ENCODE measurements at regions not wholly inside any gene's neighbourhood (a gene's known extent, or its start where the extent isn't known, plus 50 kb on each side); places are given as distances from the start of the nearest gene placed in this dataset.

DNA sequence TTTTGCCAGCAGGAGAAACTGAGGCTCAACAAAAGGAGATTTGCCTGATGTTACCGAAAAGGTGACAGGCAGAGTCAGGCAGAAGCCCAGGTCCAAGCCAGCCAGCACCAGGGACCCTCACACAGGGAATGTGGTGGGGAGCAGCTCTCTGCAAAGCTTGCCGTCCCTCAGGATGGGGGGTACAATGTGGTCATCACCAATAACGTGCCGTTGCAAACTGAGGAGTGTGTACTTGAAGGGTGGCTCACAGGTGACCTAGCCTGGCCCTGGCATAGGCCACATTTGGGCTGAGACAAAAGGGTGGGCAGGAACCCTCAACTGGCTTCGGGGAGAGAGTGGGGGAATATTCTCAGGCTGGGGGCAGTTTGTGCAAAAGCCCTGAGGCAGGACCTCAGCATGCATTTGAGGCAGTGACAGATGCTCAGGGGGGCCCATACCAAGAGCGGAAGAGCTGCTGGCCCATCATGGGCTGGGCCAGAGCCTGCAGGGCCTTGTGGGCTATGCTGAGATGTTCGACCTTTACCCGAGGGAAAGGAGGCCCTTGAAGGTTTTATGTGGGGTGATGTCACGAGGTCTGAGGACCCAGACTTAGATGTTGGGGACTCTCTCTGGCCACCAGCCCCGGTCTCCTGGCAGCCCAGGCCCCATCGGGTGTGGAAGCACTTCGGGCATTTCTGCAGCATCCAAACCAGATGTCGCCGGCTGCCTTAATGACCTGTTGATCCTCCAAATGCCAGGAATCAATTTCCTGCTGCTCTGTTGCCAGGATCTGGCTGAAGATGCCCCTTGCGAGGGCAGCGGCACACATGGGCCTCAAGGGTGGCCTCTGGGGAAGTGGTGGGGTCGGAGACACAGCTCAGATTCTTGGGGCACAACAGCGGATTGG is 57.4 kb upstream of the SHISAL1 start:
- Histone ChIP-seq H3F3A (replicated peaks; ENCODE audit: insufficient read depth) (peaks cover 3% of the 10 kb centered on the region), H3K27ac (ENCODE audit: low read depth in 2 of 2, low read length in 1 of 2) (no peak overlapping the region), H3K9me3 (no peaks in the 10 kb centered on the region), H3K9ac (no peak overlapping the region), H3K4me1 (ENCODE audit: control insufficient read depth in 1 of 2, insufficient read depth in 2 of 2, low read depth in 1 of 2, low read length in 1 of 2) (peaks cover 0 to 18% of the 10 kb centered on the region in 2 experiments; a peak in 1 of 4 replicates), H4K20me1 (ENCODE audit: insufficient read depth) (no peaks in the 10 kb centered on the region), H3K4me2 (no peak overlapping the region), H3K27me3 (ENCODE audit: insufficient read depth) (no peaks in the 10 kb centered on the region), H3K79me2 (ENCODE audit: insufficient read depth) (no peaks in the 10 kb centered on the region), H2AFZ (ENCODE audit: low read depth) (no peak overlapping the region), H3K4me3 (ENCODE audit: low read depth in 2 of 2, low read length in 1 of 2) (no peak overlapping the region), H3K36me3 (replicated peaks in 1 of 2; ENCODE audit: control insufficient read depth in 1 of 2, insufficient read depth in 2 of 2, low read length in 1 of 2) (no peaks in the 10 kb centered on the region), H3K9me2 (no peaks in the 10 kb centered on the region)
- peak; percentile 74 for DNase-seq
- ChIA-PET POLR2A (no interaction called here), CTCF (interaction anchor here (0.7 to 4.3 kb wide), 6 partner anchors 10 to 300 kb away, joined by 3 to 22 read pairs (median 3); no protein-coding TSS in a partner anchor)
- WGBS (ENCODE audit: low lambda C conversion rate), result 59% methylated on average over 13 of the region's 18 CpGs
- TF ChIP-seq FOSL2 (IDR thresholded peaks at IDR 0.05; ENCODE audit: borderline replicate concordance, low read depth) (no peak), GATA2 (CRISPR knock-in tag; IDR thresholded peaks at IDR 0.05) (no peak), SIN3A (IDR thresholded peaks at IDR 0.05; ENCODE audit: borderline replicate concordance, low read depth, low read length) (no peak), TCF12 (IDR thresholded peaks at IDR 0.05) (no peak), RCOR1 (IDR thresholded peaks at IDR 0.05; ENCODE audit: low read length) (peak; percentile 89), EZH2phosphoT487 (IDR thresholded peaks at IDR 0.05; ENCODE audit: borderline replicate concordance, low read depth) (no peak), RFX5 (IDR thresholded peaks at IDR 0.05; ENCODE audit: low read length) (no peak), TAF1 (IDR thresholded peaks at IDR 0.05; ENCODE audit: borderline replicate concordance, low read depth, low read length) (no peak), SMC3 (IDR thresholded peaks at IDR 0.05; ENCODE audit: low read depth, low read length) (peak; percentile 4; the same call in 1 of the 2 replicates), FOXJ3 (CRISPR knock-in tag; IDR thresholded peaks at IDR 0.05) (no peak), TEAD4 (IDR thresholded peaks at IDR 0.05; ENCODE audit: borderline replicate concordance, insufficient read depth) (no peak), CHD2 (IDR thresholded peaks at IDR 0.05; ENCODE audit: low read length, partially characterized antibody) (no peak), NFIC (IDR thresholded peaks at IDR 0.05; ENCODE audit: borderline replicate concordance) (no peak), ELF1 (IDR thresholded peaks at IDR 0.05) (no peak), EP300 (IDR thresholded peaks at IDR 0.05; ENCODE audit: borderline replicate concordance in 1 of 2, low read depth in 1 of 2, low read length in 1 of 2) (peak in 1 of 2 experiments; percentile 14; a peak in 1 of 4 replicates)
- TF ChIP-seq, protein P1, sequence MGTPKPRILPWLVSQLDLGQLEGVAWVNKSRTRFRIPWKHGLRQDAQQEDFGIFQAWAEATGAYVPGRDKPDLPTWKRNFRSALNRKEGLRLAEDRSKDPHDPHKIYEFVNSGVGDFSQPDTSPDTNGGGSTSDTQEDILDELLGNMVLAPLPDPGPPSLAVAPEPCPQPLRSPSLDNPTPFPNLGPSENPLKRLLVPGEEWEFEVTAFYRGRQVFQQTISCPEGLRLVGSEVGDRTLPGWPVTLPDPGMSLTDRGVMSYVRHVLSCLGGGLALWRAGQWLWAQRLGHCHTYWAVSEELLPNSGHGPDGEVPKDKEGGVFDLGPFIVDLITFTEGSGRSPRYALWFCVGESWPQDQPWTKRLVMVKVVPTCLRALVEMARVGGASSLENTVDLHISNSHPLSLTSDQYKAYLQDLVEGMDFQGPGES (IDR thresholded peaks at IDR 0.05; ENCODE audit: low read depth, low read length), result no peak
- TF ChIP-seq, protein P2, sequence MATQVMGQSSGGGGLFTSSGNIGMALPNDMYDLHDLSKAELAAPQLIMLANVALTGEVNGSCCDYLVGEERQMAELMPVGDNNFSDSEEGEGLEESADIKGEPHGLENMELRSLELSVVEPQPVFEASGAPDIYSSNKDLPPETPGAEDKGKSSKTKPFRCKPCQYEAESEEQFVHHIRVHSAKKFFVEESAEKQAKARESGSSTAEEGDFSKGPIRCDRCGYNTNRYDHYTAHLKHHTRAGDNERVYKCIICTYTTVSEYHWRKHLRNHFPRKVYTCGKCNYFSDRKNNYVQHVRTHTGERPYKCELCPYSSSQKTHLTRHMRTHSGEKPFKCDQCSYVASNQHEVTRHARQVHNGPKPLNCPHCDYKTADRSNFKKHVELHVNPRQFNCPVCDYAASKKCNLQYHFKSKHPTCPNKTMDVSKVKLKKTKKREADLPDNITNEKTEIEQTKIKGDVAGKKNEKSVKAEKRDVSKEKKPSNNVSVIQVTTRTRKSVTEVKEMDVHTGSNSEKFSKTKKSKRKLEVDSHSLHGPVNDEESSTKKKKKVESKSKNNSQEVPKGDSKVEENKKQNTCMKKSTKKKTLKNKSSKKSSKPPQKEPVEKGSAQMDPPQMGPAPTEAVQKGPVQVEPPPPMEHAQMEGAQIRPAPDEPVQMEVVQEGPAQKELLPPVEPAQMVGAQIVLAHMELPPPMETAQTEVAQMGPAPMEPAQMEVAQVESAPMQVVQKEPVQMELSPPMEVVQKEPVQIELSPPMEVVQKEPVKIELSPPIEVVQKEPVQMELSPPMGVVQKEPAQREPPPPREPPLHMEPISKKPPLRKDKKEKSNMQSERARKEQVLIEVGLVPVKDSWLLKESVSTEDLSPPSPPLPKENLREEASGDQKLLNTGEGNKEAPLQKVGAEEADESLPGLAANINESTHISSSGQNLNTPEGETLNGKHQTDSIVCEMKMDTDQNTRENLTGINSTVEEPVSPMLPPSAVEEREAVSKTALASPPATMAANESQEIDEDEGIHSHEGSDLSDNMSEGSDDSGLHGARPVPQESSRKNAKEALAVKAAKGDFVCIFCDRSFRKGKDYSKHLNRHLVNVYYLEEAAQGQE (IDR thresholded peaks at IDR 0.05; ENCODE audit: low read depth, low read length), result no peak
- TF ChIP-seq, protein P3, sequence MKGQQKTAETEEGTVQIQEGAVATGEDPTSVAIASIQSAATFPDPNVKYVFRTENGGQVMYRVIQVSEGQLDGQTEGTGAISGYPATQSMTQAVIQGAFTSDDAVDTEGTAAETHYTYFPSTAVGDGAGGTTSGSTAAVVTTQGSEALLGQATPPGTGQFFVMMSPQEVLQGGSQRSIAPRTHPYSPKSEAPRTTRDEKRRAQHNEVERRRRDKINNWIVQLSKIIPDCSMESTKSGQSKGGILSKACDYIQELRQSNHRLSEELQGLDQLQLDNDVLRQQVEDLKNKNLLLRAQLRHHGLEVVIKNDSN (IDR thresholded peaks at IDR 0.05; ENCODE audit: borderline replicate concordance, low read depth), result no peak

Data from SK-N-SH (cell line).